HepG2 (cell line): ENCODE measurements at regions not wholly inside any gene's neighbourhood (a gene's known extent, or its start where the extent isn't known, plus 50 kb on each side); places are given as distances from the start of the nearest gene placed in this dataset.

Experiments used
- ATAC-seq: fragments of 200-7000 bp; cut with Tn5 transposase; 3 replicates; pipeline ENCODE4 v1.9.1; 2020; ENCODE audit warnings: mild to moderate bottlenecking, moderate library complexity
- BruUV-seq: library from RNA; stranded (reverse); fragments of 400-500 nt; replicated peaks from 2 replicates; lab custom pipeline; 2021; lab: Mats Ljungman, UMichigan
- CTCF ChIA-PET: fragments of 300-600 bp; formaldehyde crosslinking; extraction: SDS; loops from one replicate; lab custom pipeline; 2021; ENCODE audit warnings: low total read pairs, inconsistent platforms, low intra/inter-chr PET ratio; lab: Yijun Ruan, JAX
- POLR2A ChIA-PET: fragments of 350-600 bp; sonication (Branson Sonifier 250); formaldehyde crosslinking; loops from one replicate; lab custom pipeline; 2020; ENCODE audit warnings: antibody characterized with exemption, inconsistent platforms; lab: Yijun Ruan, JAX
- DNase-seq: peaks from one replicate; pipeline ENCODE4 v3.0.0-alpha.2; 2015; ENCODE audit warnings: low spot score
- FAIRE-seq: peaks from 3 replicates; lab custom pipeline; 2011; peaks lifted over from hg19 to GRCh38; lab: Jason Lieb, UNC
- H2AFZ ChIP-seq: one replicate; pipeline ENCODE4 v1.6.1; 2011; ENCODE audit warnings: low read length, inconsistent platforms
- H3K27ac ChIP-seq: fragments of 300-600 bp; 3 replicates; pipeline ENCODE4 v1.8.0; 2011; ENCODE audit warnings: mixed run types, mild to moderate bottlenecking, mixed read lengths, low read length, inconsistent platforms; ENCODE audit not compliant: insufficient read depth; ENCODE audit errors: extremely low read length
- H3K27me3 ChIP-seq, 2 experiments: fragments of 200-600 bp in 1 of 2; 2 replicates in 1 of 2; 3 replicates in 1 of 2; pipeline versions ENCODE4 v1.6.0 to v1.8.0; 2011; ENCODE audit warnings: low read length in 2 of 2, mild to moderate bottlenecking in 2 of 2, moderate library complexity in 2 of 2, inconsistent platforms in 1 of 2; ENCODE audit not compliant: insufficient read depth in 2 of 2, control insufficient read depth in 1 of 2
- H3K36me3 ChIP-seq, 2 experiments: fragments of 200-600 bp in 1 of 2; replicated peaks in 1 of 2; 2 replicates in 1 of 2; 3 replicates in 1 of 2; pipeline versions ENCODE4 v1.5.1 to v1.8.0; 2011; ENCODE audit warnings: low read length in 2 of 2, inconsistent platforms in 1 of 2; ENCODE audit not compliant: insufficient read depth in 2 of 2, control insufficient read depth in 1 of 2
- H3K4me1 ChIP-seq: 2 replicates; pipeline ENCODE4 v1.5.1; 2012; ENCODE audit warnings: low read length, inconsistent platforms; ENCODE audit not compliant: insufficient read depth
- H3K4me2 ChIP-seq: 2 replicates; pipeline ENCODE4 v1.6.0; 2011; ENCODE audit warnings: low read depth, low read length, inconsistent platforms
- H3K4me3 ChIP-seq, 3 experiments: fragments of 200-600 bp in 1 of 3; sonication (generic), shearing (Covaris generic) in 1 of 3; replicated peaks in 1 of 3; 2 replicates each; pipeline ENCODE4 v1.5.1; 2011 to 2016; ENCODE audit warnings: low read length in 3 of 3, inconsistent platforms in 2 of 3, low read depth in 2 of 3, mild to moderate bottlenecking in 2 of 3, control low read depth in 1 of 3, mixed read lengths in 1 of 3; ENCODE audit not compliant: insufficient read depth in 1 of 3
- H3K79me2 ChIP-seq: one replicate; pipeline ENCODE4 v1.6.1; 2011; ENCODE audit warnings: low read length, inconsistent platforms; ENCODE audit not compliant: insufficient read depth
- H3K9ac ChIP-seq: 2 replicates; pipeline ENCODE4 v1.6.0; 2011; ENCODE audit warnings: mild to moderate bottlenecking, low read depth, low read length, inconsistent platforms; ENCODE audit not compliant: insufficient read depth
- H3K9me3 ChIP-seq: 2 replicates; pipeline ENCODE4 v1.5.1; 2012; ENCODE audit warnings: mild to moderate bottlenecking, low read length
- H4K20me1 ChIP-seq: 2 replicates; pipeline ENCODE4 v1.6.0; 2011; ENCODE audit warnings: inconsistent platforms, mild to moderate bottlenecking, low read length, moderate library complexity; ENCODE audit not compliant: insufficient read depth
- ELK4 ChIP-seq: sonication (generic); formaldehyde crosslinking; IDR thresholded peaks from 2 replicates; pipeline ENCODE4 v1.9.0; 2021; ENCODE audit warnings: missing genetic modification reagents, borderline replicate concordance
- GPBP1L1 ChIP-seq: sonication (generic); formaldehyde crosslinking; IDR thresholded peaks from 2 replicates; pipeline ENCODE4 v1.5.0; 2020; ENCODE audit warnings: mild to moderate bottlenecking, missing genetic modification reagents
- IKZF5 ChIP-seq: IDR thresholded peaks from 2 replicates; pipeline ENCODE4 v1.6.1; 2018; ENCODE audit warnings: missing genetic modification reagents, mild to moderate bottlenecking, missing compliant biosample characterization
- KLF12 ChIP-seq: sonication (generic); formaldehyde crosslinking; IDR thresholded peaks from 2 replicates; pipeline ENCODE4 v1.4.0; 2020; ENCODE audit warnings: missing genetic modification reagents, borderline replicate concordance
- MAZ ChIP-seq, 2 experiments: sonication (generic) in 1 of 2; formaldehyde crosslinking in 1 of 2; IDR thresholded peaks; 2 replicates each; pipeline versions ENCODE4 v1.5.0 to v1.6.1; 2012 to 2020; ENCODE audit warnings: low read depth in 2 of 2, mild to moderate bottlenecking in 2 of 2, borderline replicate concordance in 1 of 2, improper control_type of control experiment in 1 of 2, low read length in 1 of 2, missing genetic modification reagents in 1 of 2, moderate library complexity in 1 of 2
- MED13 ChIP-seq: sonication (generic); formaldehyde crosslinking; IDR thresholded peaks from 2 replicates; pipeline ENCODE4 v1.5.0; 2020; ENCODE audit warnings: missing genetic modification reagents
- MYPOP ChIP-seq: sonication (generic); formaldehyde crosslinking; IDR thresholded peaks from 2 replicates; pipeline ENCODE4 v1.8.1; 2023; ENCODE audit warnings: mild to moderate bottlenecking, moderate library complexity, missing genetic modification reagents
- TEAD2 ChIP-seq: sonication (generic); formaldehyde crosslinking; IDR thresholded peaks from 2 replicates; pipeline ENCODE4 v1.9.0; 2021; ENCODE audit warnings: missing genetic modification reagents
- TFE3 ChIP-seq: IDR thresholded peaks from 2 replicates; pipeline ENCODE4 v1.6.1; 2016
- ZHX2 ChIP-seq, 2 experiments: sonication (generic) in 1 of 2; formaldehyde crosslinking in 1 of 2; IDR thresholded peaks; 2 replicates each; pipeline versions ENCODE4 v1.6.1 to v1.9.0; 2014 to 2022; ENCODE audit warnings: antibody characterized with exemption in 1 of 2, borderline replicate concordance in 1 of 2, inconsistent platforms in 1 of 2, low read depth in 1 of 2, missing genetic modification reagents in 1 of 2
- ZNF496 ChIP-seq: sonication (generic); formaldehyde crosslinking; IDR thresholded peaks from 2 replicates; pipeline ENCODE4 v1.8.1; 2023; ENCODE audit warnings: mild to moderate bottlenecking, moderate library complexity, missing genetic modification reagents; ENCODE audit not compliant: insufficient replicate concordance
- in situ Hi-C: cut with HindIII; loops from 2 replicates; pipeline ENCODE4 v1.10.0; 2017; ENCODE audit warnings: low pct_unique_long_range_greater_than_20kb; ENCODE audit not compliant: extremely low pct_ligation_motif_present
- intact Hi-C: fragments of 100-400 bp; cut with micrococcal nuclease; formaldehyde crosslinking; loops from one replicate; pipeline ENCODE4 v1.10.0; 2022; ENCODE audit not compliant: unreplicated experiment

GRCh38 chr5:117719413-117719812 is 1144.8 kb upstream of the SEMA6A start:
- H3K36me3 ChIP-seq: no peaks in the 10 kb centered on the region
- H2AFZ ChIP-seq: no peak overlapping the region
- ChIA-PET CTCF (no interaction called here), POLR2A (no interaction called here)
- no peak overlapping the region for H3K27ac ChIP-seq
- H3K79me2 ChIP-seq: no peaks in the 10 kb centered on the region
- FAIRE-seq: no peak
- TF ChIP-seq MYPOP: no peak
- TF ChIP-seq ZNF496: no peak
- no peak for TF ChIP-seq GPBP1L1 (CRISPR knock-in tag)
- TF ChIP-seq MED13 (CRISPR knock-in tag): no peak
- no peak for TF ChIP-seq KLF12 (CRISPR knock-in tag)
- TF ChIP-seq ZHX2 (IDR thresholded peaks at IDR 0.05; ENCODE audit: low read depth): no peak
- TF ChIP-seq ZHX2 (CRISPR knock-in tag; IDR thresholded peaks at IDR 0.05; ENCODE audit: borderline replicate concordance): no peak
- TF ChIP-seq ELK4 (CRISPR knock-in tag): no peak
- no peak for TF ChIP-seq MAZ (IDR thresholded peaks at IDR 0.05; ENCODE audit: borderline replicate concordance, low read depth, low read length)
- no peak for TF ChIP-seq MAZ (CRISPR knock-in tag; IDR thresholded peaks at IDR 0.05; ENCODE audit: low read depth)
- TF ChIP-seq TEAD2 (CRISPR knock-in tag): no peak
- TF ChIP-seq IKZF5: no peak
- TF ChIP-seq TFE3: no peak
- in situ Hi-C loops: no loop called here
- no TSS peak for BruUV-seq
- DNase-seq: no peak
- intact Hi-C loops: no loop called here
- H3K9ac ChIP-seq: no peak overlapping the region
- H3K9me3 ChIP-seq: peaks cover 46% of the 10 kb centered on the region
- no peaks in the 10 kb centered on the region for H4K20me1 ChIP-seq
- no peaks in the 10 kb centered on the region for H3K4me1 ChIP-seq
- H3K27me3 ChIP-seq: no peaks in the 10 kb centered on the region
- no peak for ATAC-seq
- no peak overlapping the region for H3K4me2 ChIP-seq
- H3K4me3 ChIP-seq: no peak overlapping the region
